Femur (tissue), 1 donor: ENCODE measurements at regions not wholly inside any gene's neighbourhood (a gene's known extent, or its start where the extent isn't known, plus 50 kb on each side); places are given as distances from the start of the nearest gene placed in this dataset.
"Not testable (repeated sequence)": the region's sequence is repeated elsewhere in the genome, so short reads cannot be mapped to it uniquely, and the experiment has no call there.

ENCODE experiments used
- DNase-seq: peaks from one replicate; pipeline ENCODE4 v3.0.0-alpha.2; 2017

DNA sequence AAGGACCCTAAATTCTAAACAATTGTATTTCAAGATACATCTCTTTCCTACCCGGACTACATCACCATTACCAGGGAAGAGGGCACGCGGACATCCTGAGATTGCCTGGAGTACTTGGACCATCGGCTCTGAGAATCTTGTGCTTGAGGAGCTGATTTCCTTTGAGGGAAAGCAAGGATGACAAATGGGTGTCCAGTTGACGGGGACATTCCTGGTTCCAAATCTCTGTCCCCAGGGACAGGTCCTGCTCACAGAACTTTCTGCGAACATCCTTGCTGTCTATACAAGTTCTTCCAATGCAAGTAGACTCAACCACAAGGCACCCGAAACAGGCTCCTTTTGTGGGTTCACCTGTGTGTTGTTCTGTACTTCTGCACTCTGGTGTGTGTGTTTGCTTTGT is 289.5 kb upstream of the MYT1L start:
- DNase-seq = no peak

GRCh38 chr2:2619995-2620394 is 288.9 kb upstream of the MYT1L start:
- DNase-seq = no peak

GRCh38 chr2:2614452-2614851 is 283.4 kb upstream of the MYT1L start:
- no peak for DNase-seq

DNA sequence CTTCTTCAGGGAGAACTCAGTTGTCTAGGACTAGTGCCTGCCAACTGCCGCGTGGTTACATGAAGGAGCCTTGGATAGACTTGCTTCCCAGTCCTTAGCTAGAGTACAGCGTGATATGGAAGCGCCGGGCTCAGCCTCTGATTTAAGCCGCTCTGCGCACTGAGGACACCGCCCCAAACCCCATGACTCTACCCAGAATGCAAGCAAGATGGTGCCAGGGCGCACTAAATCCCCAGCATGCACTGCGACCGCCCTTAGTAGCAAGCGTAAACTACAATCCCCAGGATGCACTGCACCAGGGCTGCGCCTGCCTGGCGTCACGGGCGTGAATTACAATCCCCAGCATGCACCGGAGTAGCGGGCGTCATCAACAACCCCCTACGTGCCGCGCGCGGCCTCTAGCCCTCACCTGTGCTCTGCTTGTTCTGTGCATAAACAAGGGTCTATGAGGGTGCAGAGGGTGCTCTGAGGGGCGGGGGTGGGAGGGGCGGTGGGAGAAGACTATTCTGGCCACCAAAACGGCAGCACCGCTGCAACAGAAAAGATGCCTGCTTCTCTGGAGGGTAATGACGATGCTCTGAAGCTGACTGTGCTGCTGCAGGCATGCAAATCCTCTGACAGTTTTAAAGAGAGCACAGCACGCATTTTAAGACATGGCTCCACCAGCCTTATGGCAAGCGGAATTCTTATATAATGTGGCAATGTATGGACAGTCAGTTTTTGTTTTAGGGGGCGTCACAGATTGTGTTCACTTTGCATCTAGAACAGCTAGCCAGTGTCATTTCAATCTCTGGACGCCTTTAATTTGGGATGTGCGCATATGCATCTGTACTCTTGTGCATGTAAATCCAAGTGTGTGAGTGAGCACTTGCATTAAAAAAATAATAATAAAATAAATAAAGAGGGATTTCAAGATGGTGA is 282.5 kb upstream of the MYT1L start:
- peak; percentile 94 for DNase-seq

GRCh38 chr2:2610751-2611150 is 279.7 kb upstream of the MYT1L start:
- no peak for DNase-seq

DNA sequence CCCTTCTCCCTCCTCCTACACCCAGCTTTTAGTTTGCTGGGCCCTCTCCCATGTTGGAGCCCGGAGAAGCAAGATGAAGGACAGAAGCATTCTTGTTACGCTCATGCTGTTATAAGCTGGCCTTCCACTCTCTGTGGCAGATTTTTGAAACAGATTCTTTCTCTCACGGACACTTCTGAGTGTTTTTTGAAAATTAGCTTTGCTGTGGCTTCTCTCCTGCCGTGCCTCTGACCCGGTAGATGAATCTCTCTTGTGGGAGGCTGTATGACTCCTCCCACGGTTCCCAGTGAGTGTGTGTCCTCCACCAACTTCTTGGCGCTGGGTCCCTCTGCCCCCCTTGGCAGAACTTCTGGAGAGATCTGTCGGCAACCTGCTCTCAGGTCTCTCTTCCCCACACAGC is 269.3 kb upstream of the MYT1L start:
- no peak for DNase-seq

DNA sequence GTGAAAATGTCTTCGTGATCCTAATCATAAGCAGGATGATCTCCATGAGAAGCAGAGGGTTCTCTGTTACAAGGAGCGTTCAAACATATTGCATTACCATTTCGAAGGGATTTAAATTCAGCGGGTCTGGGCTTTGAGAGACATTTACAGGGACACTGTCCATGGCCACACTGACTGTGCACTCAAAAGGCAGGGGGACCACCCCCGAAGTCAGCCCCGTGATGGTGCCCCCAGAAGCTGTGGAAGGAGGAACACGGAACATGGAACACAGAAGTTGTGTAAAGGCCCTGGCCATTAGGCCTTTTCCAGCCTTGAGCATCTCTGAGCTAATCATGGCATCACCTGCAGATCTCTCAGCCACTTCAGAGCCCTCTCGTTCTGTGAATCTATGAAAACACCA is 268.4 kb upstream of the MYT1L start:
- no peak for DNase-seq

GRCh38 chr2:2597712-2598111 is 266.6 kb upstream of the MYT1L start:
- no peak for DNase-seq

- DNase-seq = no peak
These were observed 260.5 kb upstream of the MYT1L start for GRCh38 chr2:2591542-2591940.

GRCh38 chr2:2590841-2591541 is 259.9 kb upstream of the MYT1L start:
- DNase-seq = no peak

DNA sequence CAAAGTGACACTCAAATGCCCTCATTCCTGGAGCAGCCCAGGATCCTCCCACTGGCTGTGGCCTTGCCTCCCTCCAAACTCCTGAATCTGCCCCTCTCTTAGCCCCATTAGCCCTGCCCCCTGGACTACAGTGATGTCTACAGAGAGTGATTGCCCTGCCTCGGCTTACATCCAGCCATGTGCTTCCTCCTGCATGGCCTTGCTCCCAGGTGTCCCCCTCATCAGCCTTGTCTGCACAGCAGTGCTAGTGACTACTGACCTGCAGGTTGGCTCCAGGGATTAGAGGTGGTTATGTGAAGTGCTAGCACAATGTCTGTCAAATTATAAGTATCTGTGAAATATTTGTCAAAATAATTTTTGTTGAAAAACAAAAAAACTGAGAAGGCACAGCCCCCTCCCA is 259.1 kb upstream of the MYT1L start:
- no peak for DNase-seq

DNA sequence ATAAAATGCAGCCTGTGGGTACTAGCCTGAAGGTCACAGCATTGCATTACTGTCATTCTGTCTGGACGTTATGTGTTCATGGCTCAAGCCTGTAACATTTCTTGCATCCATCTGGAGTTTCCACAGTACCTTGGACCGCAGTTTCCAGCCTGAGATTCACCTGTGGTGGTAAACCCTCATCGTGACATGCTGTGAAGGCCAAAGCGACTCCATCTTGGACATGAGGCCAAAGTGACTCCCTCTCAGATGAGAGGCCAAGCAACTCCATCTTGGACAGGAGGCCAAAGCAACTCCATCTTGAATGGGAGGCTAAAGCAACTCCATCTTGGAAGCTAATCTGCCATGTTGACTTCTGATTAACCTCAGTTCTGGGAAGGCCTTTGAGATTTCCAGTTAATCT is 257.7 kb upstream of the MYT1L start:
- no peak for DNase-seq

DNA sequence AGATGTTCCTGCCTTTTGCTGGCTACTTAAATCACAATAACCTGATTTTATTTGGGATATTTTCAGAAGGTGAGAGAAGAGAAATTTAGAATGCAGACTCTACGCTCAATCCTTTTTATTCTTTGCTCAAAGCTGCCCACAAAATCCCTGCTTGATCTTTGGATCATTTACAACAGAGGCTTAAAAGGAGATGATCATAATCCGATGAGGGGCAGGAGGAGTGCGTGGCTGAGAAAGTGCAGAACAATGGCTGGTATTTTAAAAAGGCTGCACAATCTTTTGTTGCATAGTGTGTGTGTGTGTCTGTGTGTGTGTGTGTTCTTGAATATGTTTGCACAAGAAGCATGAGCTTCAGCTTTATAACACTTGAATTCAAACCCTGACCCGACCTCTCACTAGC is 256.3 kb upstream of the MYT1L start:
- DNase-seq = no peak

DNA sequence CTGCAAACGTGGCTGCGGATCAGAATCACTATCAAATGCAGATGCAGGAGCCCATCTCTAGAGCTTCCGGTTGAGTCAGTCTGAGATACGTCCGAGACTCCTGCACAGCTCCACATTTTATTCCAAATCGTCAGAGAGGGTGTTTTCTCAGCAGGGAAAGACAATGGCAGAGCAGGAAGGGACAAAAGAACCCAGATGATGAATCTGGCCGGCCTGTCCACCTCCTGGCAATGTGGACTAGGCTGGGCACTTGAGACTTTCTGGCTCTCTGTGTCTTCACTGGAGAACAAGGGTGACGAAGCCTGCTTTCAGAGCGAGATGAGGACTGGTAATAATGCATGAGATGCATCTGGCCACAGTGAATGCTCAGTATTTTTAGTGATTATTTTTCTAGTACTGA is 255.9 kb upstream of the MYT1L start:
- no peak for DNase-seq

DNA sequence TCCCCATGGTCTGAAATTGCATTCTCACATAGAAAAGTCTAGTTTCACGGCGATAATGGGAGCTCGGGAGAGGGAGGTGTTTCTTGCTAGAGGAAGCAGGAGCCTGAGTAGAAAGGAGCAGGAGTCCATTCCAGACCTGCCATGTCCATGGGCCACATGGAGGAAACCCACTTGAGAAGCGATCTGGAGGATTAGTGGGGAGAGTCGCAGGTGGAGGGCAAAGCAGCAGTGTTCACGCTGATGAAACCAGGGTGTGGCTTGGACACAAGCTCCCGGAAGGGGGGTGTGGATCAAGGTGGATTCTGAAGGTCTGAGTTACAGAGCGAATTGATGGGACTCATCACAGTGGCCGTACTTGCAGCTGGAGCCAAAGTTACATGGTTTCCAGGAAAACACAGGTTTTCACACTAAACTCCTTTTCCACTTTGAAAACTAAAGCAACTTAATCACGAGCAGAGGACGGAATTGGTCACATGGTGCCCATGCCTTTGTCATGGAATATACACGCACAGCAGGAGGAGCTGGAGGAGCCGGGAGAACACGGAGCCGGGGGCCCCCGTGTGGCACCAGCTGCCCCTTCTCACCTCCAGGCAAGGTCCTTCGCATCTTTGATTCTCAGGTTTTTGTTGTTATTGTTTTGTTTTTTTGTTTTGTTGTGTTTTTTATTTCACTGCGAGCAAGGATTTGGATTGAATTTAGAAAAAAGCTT is 255.1 kb upstream of the MYT1L start:
- DNase-seq = no peak

DNA sequence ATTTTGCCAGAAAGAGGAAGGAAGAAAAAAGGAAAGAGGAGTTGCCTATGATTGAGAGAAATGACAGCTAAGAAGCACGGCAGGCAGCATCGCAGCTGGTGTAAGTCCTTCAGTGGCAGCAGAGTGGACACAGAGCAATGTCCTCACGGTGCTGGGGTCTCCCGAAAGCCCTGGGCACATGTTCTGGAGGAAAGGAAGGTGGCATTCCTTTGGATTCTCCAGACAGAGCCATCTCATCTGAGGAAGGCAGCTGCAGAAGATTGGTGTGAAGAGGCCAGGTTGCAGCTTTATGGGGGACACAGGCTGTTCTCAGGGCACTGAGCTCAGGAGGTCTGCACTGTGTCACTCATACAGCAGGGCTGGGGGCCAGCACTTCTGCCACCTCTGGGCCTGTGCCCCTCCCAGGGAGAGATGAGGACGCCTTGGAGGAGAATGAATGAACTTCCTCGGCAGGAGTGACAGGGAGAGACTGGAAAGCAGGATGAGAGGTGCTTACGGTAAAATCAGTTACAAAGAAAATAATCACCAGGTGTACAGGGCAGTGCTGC is 252.0 kb upstream of the MYT1L start:
- DNase-seq = no peak

DNA sequence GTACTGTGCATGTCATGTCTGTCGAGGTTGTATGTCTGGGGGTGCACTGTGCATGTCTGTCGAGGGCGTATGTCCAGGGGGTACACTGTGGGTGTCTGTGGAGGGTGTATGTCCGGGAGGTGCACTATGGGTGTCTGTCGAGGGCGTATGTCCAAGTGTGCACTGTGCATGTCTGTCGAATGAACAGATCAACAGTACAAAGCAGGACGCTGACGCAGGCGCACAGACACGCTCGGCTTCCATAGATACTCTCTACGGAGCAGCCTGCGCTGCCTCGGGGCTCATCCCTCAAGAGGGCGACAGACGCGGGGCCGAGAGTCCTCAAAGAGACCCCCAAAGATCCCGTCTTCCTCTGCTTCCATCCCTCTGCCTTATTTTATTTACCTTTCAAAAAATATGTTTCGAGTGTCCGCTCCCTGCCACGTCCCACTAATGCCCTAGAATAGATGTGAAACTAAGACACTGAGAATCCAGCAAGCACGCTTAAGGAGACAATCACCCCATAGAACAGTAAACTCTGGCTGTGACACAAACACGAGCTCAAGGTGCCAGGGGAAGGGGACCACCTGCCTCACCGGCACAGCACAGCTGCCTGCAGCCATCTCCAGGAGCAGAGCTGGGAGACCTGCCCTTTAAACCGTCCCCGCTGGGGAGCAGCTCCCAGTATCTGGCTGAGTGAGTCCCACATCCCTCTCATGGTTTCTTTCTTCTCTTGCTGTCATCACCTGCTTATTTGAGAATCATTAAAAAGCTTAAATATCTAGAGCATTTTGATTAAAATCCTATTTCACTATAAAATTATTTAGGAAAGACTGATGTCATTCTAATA is 250.5 kb upstream of the MYT1L start:
- no peak for DNase-seq

- not testable (repeated sequence) for DNase-seq
These were observed 249.8 kb upstream of the MYT1L start for GRCh38 chr2:2580841-2581240.

- DNase-seq = no peak
These were observed 249.3 kb upstream of the MYT1L start for GRCh38 chr2:2580341-2580740.

DNA sequence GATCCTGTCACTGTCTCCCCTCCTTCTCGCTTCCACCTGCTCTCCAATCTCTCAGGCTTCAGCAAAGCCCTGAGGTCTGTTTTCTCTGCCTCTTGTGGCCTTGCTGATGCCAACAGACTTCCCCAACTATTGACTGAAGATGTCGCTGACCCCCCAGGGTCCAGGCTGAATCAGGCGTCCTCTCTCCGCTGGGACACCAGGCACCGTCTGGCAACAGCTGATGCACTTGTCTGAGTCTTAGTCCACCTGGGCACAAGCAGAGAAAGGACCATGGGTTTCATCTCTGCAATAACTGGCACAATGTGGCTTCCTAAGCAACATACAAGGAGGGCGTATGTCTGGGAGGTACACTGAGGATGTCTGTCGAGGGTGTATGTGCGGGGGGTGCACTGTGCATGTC is 248.7 kb upstream of the MYT1L start:
- no peak for DNase-seq

GRCh38 chr2:2577407-2577831 is 246.3 kb upstream of the MYT1L start:
- DNase-seq = peak; percentile 76

- no peak for DNase-seq
These were observed 244.9 kb upstream of the MYT1L start for GRCh38 chr2:2575870-2576386.
